KOPT-K1 (cell line): ENCODE measurements at regions not wholly inside any gene's neighbourhood (a gene's known extent, or its start where the extent isn't known, plus 50 kb on each side); places are given as distances from the start of the nearest gene placed in this dataset.

Experiments
- H3K27ac ChIP-seq: fragments of 200-600 bp; sonication (generic); 2 replicates; pipeline ENCODE4 v1.5.1; 2016; ENCODE audit warnings: antibody characterized with exemption, mild to moderate bottlenecking, low read depth, low read length; ENCODE audit not compliant: poor library complexity, severe bottlenecking
- H3K36me3 ChIP-seq: fragments of 200-600 bp; sonication (generic); 2 replicates; pipeline ENCODE4 v1.5.1; 2017; ENCODE audit warnings: antibody characterized with exemption, mild to moderate bottlenecking, low read length, moderate library complexity; ENCODE audit not compliant: insufficient read depth
- H3K9me3 ChIP-seq: fragments of 200-600 bp; sonication (generic); 2 replicates; pipeline ENCODE4 v1.5.1; 2017; ENCODE audit warnings: antibody characterized with exemption, low read length, mild to moderate bottlenecking; ENCODE audit not compliant: insufficient read depth, poor library complexity, severe bottlenecking

- Histone ChIP-seq H3K9me3 (no peaks in the 10 kb centered on the region), H3K36me3 (no peaks in the 10 kb centered on the region), H3K27ac (no peak overlapping the region)
Measured at GRCh38 chr10:6305401-6306321, 102.9 kb downstream of the PFKFB3 start.

- H3K36me3 ChIP-seq, result no peaks in the 10 kb centered on the region
- no peak overlapping the region for H3K27ac ChIP-seq
- H3K9me3 ChIP-seq, result no peaks in the 10 kb centered on the region
Measured at GRCh38 chr10:6306917-6307316, 104.2 kb downstream of the PFKFB3 start.

GRCh38 chr10:6309816-6310215 is 107.1 kb downstream of the PFKFB3 start:
- Histone ChIP-seq H3K36me3 (no peaks in the 10 kb centered on the region), H3K27ac (no peak overlapping the region), H3K9me3 (no peaks in the 10 kb centered on the region)

GRCh38 chr10:6310977-6311376 is 108.2 kb downstream of the PFKFB3 start:
- Histone ChIP-seq H3K27ac (no peak overlapping the region), H3K36me3 (no peaks in the 10 kb centered on the region), H3K9me3 (no peaks in the 10 kb centered on the region)

GRCh38 chr10:6311700-6312330 is 109.1 kb downstream of the PFKFB3 start:
- no peak overlapping the region for H3K27ac ChIP-seq
- H3K9me3 ChIP-seq, result no peaks in the 10 kb centered on the region
- no peaks in the 10 kb centered on the region for H3K36me3 ChIP-seq

- Histone ChIP-seq H3K36me3 (no peaks in the 10 kb centered on the region), H3K27ac (no peak overlapping the region), H3K9me3 (no peaks in the 10 kb centered on the region)
Measured at GRCh38 chr10:6312636-6313035, 109.9 kb downstream of the PFKFB3 start.

- H3K9me3 ChIP-seq, result no peaks in the 10 kb centered on the region
Measured at GRCh38 chr10:6313111-6313895, 110.6 kb downstream of the PFKFB3 start.

GRCh38 chr10:6314620-6315205 is 112.0 kb downstream of the PFKFB3 start:
- Histone ChIP-seq H3K36me3 (no peaks in the 10 kb centered on the region), H3K9me3 (no peaks in the 10 kb centered on the region), H3K27ac (no peak overlapping the region)

More at GRCh38 chr10:6313111-6313895, 110.6 kb downstream of the PFKFB3 start:
- Histone ChIP-seq H3K27ac (no peak overlapping the region), H3K36me3 (no peaks in the 10 kb centered on the region)

GRCh38 chr10:6319119-6319518 is 116.4 kb downstream of the PFKFB3 start:
- H3K9me3 ChIP-seq, result no peaks in the 10 kb centered on the region
- no peaks in the 10 kb centered on the region for H3K36me3 ChIP-seq

GRCh38 chr10:6320320-6321010 is 117.7 kb downstream of the PFKFB3 start:
- Histone ChIP-seq H3K36me3 (no peaks in the 10 kb centered on the region), H3K27ac (no peak overlapping the region), H3K9me3 (no peaks in the 10 kb centered on the region)

More at GRCh38 chr10:6319119-6319518, 116.4 kb downstream of the PFKFB3 start:
- H3K27ac ChIP-seq, result no peak overlapping the region

- no peaks in the 10 kb centered on the region for H3K9me3 ChIP-seq
- H3K27ac ChIP-seq, result no peak overlapping the region
Measured at GRCh38 chr10:6321880-6322279, 119.1 kb downstream of the PFKFB3 start.

GRCh38 chr10:6322805-6323204 is 120.1 kb downstream of the PFKFB3 start:
- H3K36me3 ChIP-seq, result no peaks in the 10 kb centered on the region
- no peak overlapping the region for H3K27ac ChIP-seq
- no peaks in the 10 kb centered on the region for H3K9me3 ChIP-seq

More at GRCh38 chr10:6321880-6322279, 119.1 kb downstream of the PFKFB3 start:
- no peaks in the 10 kb centered on the region for H3K36me3 ChIP-seq

- peaks cover 9% of the 10 kb centered on the region for H3K9me3 ChIP-seq
- no peak overlapping the region for H3K27ac ChIP-seq
- no peaks in the 10 kb centered on the region for H3K36me3 ChIP-seq
Measured at GRCh38 chr10:6327961-6328698, 125.4 kb downstream of the PFKFB3 start.
